ENCODE measurements at regions not wholly inside any gene's neighbourhood (a gene's known extent, or its start where the extent isn't known, plus 50 kb on each side); places are given as distances from the start of the nearest gene placed in this dataset.

- H3K9me1 ChIP-seq (ENCODE audit: control insufficient read depth, insufficient read depth, low read length) = no peaks in the 10 kb centered on the region
- no peaks in the 10 kb centered on the region for H3K4me1 ChIP-seq (replicated peaks in 1 of 2; ENCODE audit: control insufficient read depth in 2 of 2, insufficient read depth in 2 of 2, low read length in 2 of 2)
- WGBS (ENCODE audit: insufficient coverage, low coverage, missing lambda C conversion rate) = 5% methylated on average over 2 of the region's 2 CpGs
- H3K9me3 ChIP-seq (replicated peaks; ENCODE audit: control insufficient read depth, insufficient read depth, low read depth, low read length) = no peaks in the 10 kb centered on the region
- ChIA-PET CTCF (ENCODE audit: low intra/inter-chr PET ratio) (no interaction called here), POLR2A (no interaction called here)
- H3K27ac ChIP-seq (ENCODE audit: extremely low read depth, low read depth, low read length) = no peak overlapping the region
- no peaks in the 10 kb centered on the region for H3K79me2 ChIP-seq (ENCODE audit: control insufficient read depth, insufficient read depth, low read length)
- H3K4me3 ChIP-seq = no peak overlapping the region
- no peaks in the 10 kb centered on the region for H3K27me3 ChIP-seq (ENCODE audit: control insufficient read depth in 2 of 2, insufficient read depth in 2 of 2, low read length in 2 of 2)
- no peak for TF ChIP-seq NFYB (IDR thresholded peaks at IDR 0.05; ENCODE audit: extremely low read depth, insufficient read length)
- TF ChIP-seq GATAD2A (IDR thresholded peaks at IDR 0.05) = no peak
- TF ChIP-seq ZNF274 (IDR thresholded peaks at IDR 0.05; ENCODE audit: borderline replicate concordance, low read depth, low read length) = no peak
- no peak for TF ChIP-seq BHLHE40 (IDR thresholded peaks at IDR 0.05; ENCODE audit: low read length)
- TF ChIP-seq NCOR1 (IDR thresholded peaks at IDR 0.05) = no peak
- TF ChIP-seq TARDBP (IDR thresholded peaks at IDR 0.05) = no peak
- no peak for TF ChIP-seq SP2 (IDR thresholded peaks at IDR 0.05; ENCODE audit: extremely low read depth, low read depth, low read length, poor library complexity, severe bottlenecking)
- TF ChIP-seq THAP12 (CRISPR knock-in tag; IDR thresholded peaks at IDR 0.05) = no peak
- TF ChIP-seq E2F6 (IDR thresholded peaks at IDR 0.05; ENCODE audit: borderline replicate concordance in 1 of 2, extremely low read depth in 1 of 2, insufficient read depth in 1 of 2, insufficient read length in 1 of 2, low read depth in 1 of 2, low read length in 1 of 2, poor library complexity in 1 of 2, severe bottlenecking in 1 of 2) = no peak
- intact Hi-C loops (cut with micrococcal nuclease) = no loop called here
- FAIRE-seq = no peak
- BruUV-seq (replicated peaks) = no TSS peak
- no peaks in the 10 kb centered on the region for H4K20me1 ChIP-seq (replicated peaks; ENCODE audit: control insufficient read depth, insufficient read depth, low read length)
- in situ Hi-C loops (cut with MboI) = no loop called here
- no peak for DNase-seq (ENCODE audit: extremely low read depth in 1 of 4, low spot score in 3 of 4)
- no peak overlapping the region for H3K4me2 ChIP-seq (ENCODE audit: insufficient read depth, low read length)
- no peak overlapping the region for H3K9ac ChIP-seq (ENCODE audit: insufficient read depth in 1 of 2, low read depth in 2 of 2, low read length in 2 of 2)
- no peak overlapping the region for H2AFZ ChIP-seq (ENCODE audit: low read depth, low read length)
- no peaks in the 10 kb centered on the region for H3K36me3 ChIP-seq (ENCODE audit: control insufficient read depth, insufficient read depth, low read length)
- no peak for ATAC-seq
Observed at GRCh38 chr9:82208741-82209450, 220.3 kb downstream of the SPATA31D1 start.

All from K562 (cell line).